NB4 (cell line): ENCODE measurements at regions not wholly inside any gene's neighbourhood (a gene's known extent, or its start where the extent isn't known, plus 50 kb on each side); places are given as distances from the start of the nearest gene placed in this dataset.

Experiments used
- CTCF ChIP-seq: IDR thresholded peaks from one replicate; pipeline ENCODE4 v1.5.1; 2012; ENCODE audit warnings: low read depth, low read length
- MAX ChIP-seq: IDR thresholded peaks from 2 replicates; pipeline ENCODE4 v1.6.1; 2011; ENCODE audit warnings: low read depth, low read length
- MYC ChIP-seq: IDR thresholded peaks from 2 replicates; pipeline ENCODE4 v1.6.1; 2011; ENCODE audit warnings: low read depth, low read length
- POLR2A ChIP-seq: IDR thresholded peaks from 2 replicates; pipeline ENCODE4 v1.6.1; 2011; ENCODE audit warnings: mild to moderate bottlenecking; ENCODE audit not compliant: insufficient read length; ENCODE audit errors: extremely low read depth

- no peak for TF ChIP-seq CTCF
- no peak for TF ChIP-seq MAX
- TF ChIP-seq POLR2A = no peak
- no peak for TF ChIP-seq MYC
These were observed 279.8 kb upstream of the EDNRB start for GRCh38 chr13:78198419-78198818.
